Right lobe of liver (tissue), 6 donors: ENCODE measurements at regions not wholly inside any gene's neighbourhood (a gene's known extent, or its start where the extent isn't known, plus 50 kb on each side); places are given as distances from the start of the nearest gene placed in this dataset.

Experiments
- ATAC-seq, 4 donors: fragments of 200-7000 bp; cut with Tn5 transposase; one replicate each; pipeline ENCODE4 v1.9.1; 2020; ENCODE audit warnings: mild to moderate bottlenecking in 4 of 4, moderate library complexity in 4 of 4
- DNase-seq, 3 donors: peaks; one replicate each; pipeline ENCODE4 v3.0.0-alpha.2; 2020
- H3K27ac ChIP-seq, 3 donors: fragments of 200-600 bp; one replicate each; pipeline ENCODE4 v1.8.0; 2022
- H3K27me3 ChIP-seq, 2 donors: fragments of 200-600 bp; one replicate each; pipeline ENCODE4 v1.8.0; 2022
- H3K36me3 ChIP-seq, 4 donors: fragments of 200-600 bp; sonication (generic) in 1 of 4; one replicate each; pipeline versions ENCODE4 v1.5.1 to v1.8.0; 2017 to 2022; ENCODE audit warnings: control low read depth in 1 of 4
- H3K4me1 ChIP-seq, 4 donors: fragments of 200-600 bp; sonication (generic) in 1 of 4; one replicate each; pipeline versions ENCODE4 v1.5.1 to v1.8.0; 2017 to 2022; ENCODE audit warnings: control low read depth in 1 of 4
- H3K4me3 ChIP-seq, 3 donors: fragments of 200-600 bp; one replicate each; pipeline ENCODE4 v1.8.0; 2022
- H3K9me3 ChIP-seq, 4 donors: fragments of 200-600 bp; sonication (generic) in 1 of 4; one replicate each; pipeline versions ENCODE4 v1.5.1 to v1.8.0; 2017 to 2022; ENCODE audit warnings: control low read depth in 1 of 4
- POLR2A ChIP-seq: fragments of 450-650 bp; IDR thresholded peaks from one replicate; pipeline ENCODE4 v1.6.1; 2017; ENCODE audit warnings: antibody characterized with exemption, mild to moderate bottlenecking
- WGBS: methylation state at CpG from one replicate; pipeline ENCODE4 v1.1.6; 2018; ENCODE audit warnings: low coverage, low lambda C conversion rate; ENCODE audit not compliant: insufficient coverage; ENCODE audit errors: missing lambda C conversion rate; 5-methylcytosine and 5-hydroxymethylcytosine counted together
- intact Hi-C, 2 donors: fragments of 100-400 bp; cut with DNase I; formaldehyde crosslinking; loops; one replicate each; pipeline versions ENCODE4 v1.11.2 to v1.14.1; 2022
- TF ChIP-seq, protein P1 (sequence below), 4 donors: fragments of 200-600 bp in 3 of 4; fragments of 450-650 bp in 1 of 4; IDR thresholded peaks; one replicate each; pipeline versions ENCODE4 v1.5.1 to v1.8.0; 2016 to 2022; ENCODE audit warnings: antibody characterized with exemption in 4 of 4, mild to moderate bottlenecking in 2 of 4
- donor health status: DM: no; HTN: yes; CAD: no.
- donor health status: DM: no; HTN: no; CAD: no.
- donor health status: DM: no; HTN: no; CAD: no.
- donor health status: DM: no; HTN: yes; CAD: no.
- donor health status: DM: no; HTN: yes; CAD: no.

- Histone ChIP-seq H3K4me1 (no peaks in the 10 kb centered on the region), H3K27ac (no peak overlapping the region), H3K27me3 (no peaks in the 10 kb centered on the region), H3K36me3 (no peaks in the 10 kb centered on the region), H3K4me3 (no peak overlapping the region), H3K9me3 (no peaks in the 10 kb centered on the region)
- intact Hi-C loops, result no loop called here
- DNase-seq, result no peak
- WGBS, result 80% methylated on average over 1 of the region's 1 CpG
- TF ChIP-seq, protein P1, sequence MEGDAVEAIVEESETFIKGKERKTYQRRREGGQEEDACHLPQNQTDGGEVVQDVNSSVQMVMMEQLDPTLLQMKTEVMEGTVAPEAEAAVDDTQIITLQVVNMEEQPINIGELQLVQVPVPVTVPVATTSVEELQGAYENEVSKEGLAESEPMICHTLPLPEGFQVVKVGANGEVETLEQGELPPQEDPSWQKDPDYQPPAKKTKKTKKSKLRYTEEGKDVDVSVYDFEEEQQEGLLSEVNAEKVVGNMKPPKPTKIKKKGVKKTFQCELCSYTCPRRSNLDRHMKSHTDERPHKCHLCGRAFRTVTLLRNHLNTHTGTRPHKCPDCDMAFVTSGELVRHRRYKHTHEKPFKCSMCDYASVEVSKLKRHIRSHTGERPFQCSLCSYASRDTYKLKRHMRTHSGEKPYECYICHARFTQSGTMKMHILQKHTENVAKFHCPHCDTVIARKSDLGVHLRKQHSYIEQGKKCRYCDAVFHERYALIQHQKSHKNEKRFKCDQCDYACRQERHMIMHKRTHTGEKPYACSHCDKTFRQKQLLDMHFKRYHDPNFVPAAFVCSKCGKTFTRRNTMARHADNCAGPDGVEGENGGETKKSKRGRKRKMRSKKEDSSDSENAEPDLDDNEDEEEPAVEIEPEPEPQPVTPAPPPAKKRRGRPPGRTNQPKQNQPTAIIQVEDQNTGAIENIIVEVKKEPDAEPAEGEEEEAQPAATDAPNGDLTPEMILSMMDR (IDR thresholded peaks at IDR 0.05), result no peak
- no peak for TF ChIP-seq POLR2A
- ATAC-seq, result no peak
Measured at GRCh38 chr6:15113587-15113986, 132.3 kb upstream of the JARID2 start.

GRCh38 chr6:15114061-15114460 is 131.8 kb upstream of the JARID2 start:
- no peaks in the 10 kb centered on the region for H3K9me3 ChIP-seq
- no peak overlapping the region for H3K27ac ChIP-seq
- ATAC-seq (no peak), DNase-seq (no peak)
- H3K4me1 ChIP-seq, result no peaks in the 10 kb centered on the region
- H3K27me3 ChIP-seq, result no peaks in the 10 kb centered on the region
- TF ChIP-seq POLR2A, result no peak
- TF ChIP-seq, protein P1 (IDR thresholded peaks at IDR 0.05), result no peak
- H3K4me3 ChIP-seq, result no peak overlapping the region
- 75% methylated on average over 2 of the region's 4 CpGs for WGBS
- intact Hi-C loops, result no loop called here
- no peaks in the 10 kb centered on the region for H3K36me3 ChIP-seq

- no peak for ATAC-seq
- Histone ChIP-seq H3K4me3 (no peak overlapping the region), H3K27me3 (no peaks in the 10 kb centered on the region), H3K27ac (no peak overlapping the region), H3K4me1 (no peaks in the 10 kb centered on the region), H3K36me3 (no peaks in the 10 kb centered on the region), H3K9me3 (no peaks in the 10 kb centered on the region)
- TF ChIP-seq, protein P1 (IDR thresholded peaks at IDR 0.05), result no peak
- no peak for TF ChIP-seq POLR2A
- 84% methylated on average over 8 of the region's 8 CpGs for WGBS
- DNase-seq, result no peak
- intact Hi-C loops, result no loop called here
Measured at GRCh38 chr6:15116889-15117288, 129.0 kb upstream of the JARID2 start.

GRCh38 chr6:15121443-15121842 is 124.4 kb upstream of the JARID2 start:
- intact Hi-C loops, result no loop called here
- no peaks in the 10 kb centered on the region for H3K9me3 ChIP-seq
- no peak for DNase-seq
- no peak overlapping the region for H3K4me3 ChIP-seq
- no peak overlapping the region for H3K27ac ChIP-seq
- TF ChIP-seq POLR2A, result no peak
- TF ChIP-seq, protein P1 (IDR thresholded peaks at IDR 0.05), result no peak
- no peaks in the 10 kb centered on the region for H3K27me3 ChIP-seq
- no peak for ATAC-seq
- no peaks in the 10 kb centered on the region for H3K36me3 ChIP-seq
- H3K4me1 ChIP-seq, result no peaks in the 10 kb centered on the region
- WGBS, result 82% methylated on average over 1 of the region's 1 CpG

- no peak overlapping the region for H3K4me3 ChIP-seq
- H3K27me3 ChIP-seq, result no peaks in the 10 kb centered on the region
- intact Hi-C loops, result no loop called here
- DNase-seq, result no peak
- H3K27ac ChIP-seq, result no peak overlapping the region
- H3K4me1 ChIP-seq, result no peaks in the 10 kb centered on the region
- ATAC-seq, result no peak
- no peaks in the 10 kb centered on the region for H3K9me3 ChIP-seq
- no peak for TF ChIP-seq POLR2A
- TF ChIP-seq, protein P1 (IDR thresholded peaks at IDR 0.05), result no peak
- 78% methylated on average over 6 of the region's 6 CpGs for WGBS
- H3K36me3 ChIP-seq, result no peaks in the 10 kb centered on the region
Measured at GRCh38 chr6:15121977-15122550, 123.8 kb upstream of the JARID2 start.
